ENCODE measurements at regions not wholly inside any gene's neighbourhood (a gene's known extent, or its start where the extent isn't known, plus 50 kb on each side); places are given as distances from the start of the nearest gene placed in this dataset.
"Not testable (repeated sequence)": the region's sequence is repeated elsewhere in the genome, so short reads cannot be mapped to it uniquely, and the experiment has no call there.

DNA sequence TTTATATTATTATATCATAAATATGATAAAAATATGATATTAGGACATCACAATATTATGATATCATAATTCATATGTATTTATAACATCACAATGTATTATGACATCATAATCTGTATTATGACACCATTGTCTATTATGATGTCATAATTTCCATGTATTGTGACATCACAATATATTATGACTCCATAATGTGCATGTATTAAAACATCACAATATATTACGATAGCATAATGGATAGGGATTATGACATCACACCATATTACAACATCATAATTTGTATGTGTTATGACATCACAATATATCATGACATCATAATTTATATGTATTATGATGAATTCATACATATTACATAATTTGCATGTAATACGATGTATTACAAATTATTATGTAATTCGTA lies 1755.9 kb downstream of the TP53TG3F start:
- Histone ChIP-seq H3K36me3 (no peaks in the 10 kb centered on the region), H3K4me1 (ENCODE audit: insufficient read depth) (no peaks in the 10 kb centered on the region), H3K9me3 (no peaks in the 10 kb centered on the region), H3K27ac (no peak overlapping the region), H3K4me3 (no peak overlapping the region), H3K27me3 (no peaks in the 10 kb centered on the region)
- intact Hi-C loops (cut with DNase I): no loop called here
- TF ChIP-seq EP300 (IDR thresholded peaks at IDR 0.05) (no peak), POLR2A (IDR thresholded peaks at IDR 0.05) (no peak)
- TF ChIP-seq, protein P1, sequence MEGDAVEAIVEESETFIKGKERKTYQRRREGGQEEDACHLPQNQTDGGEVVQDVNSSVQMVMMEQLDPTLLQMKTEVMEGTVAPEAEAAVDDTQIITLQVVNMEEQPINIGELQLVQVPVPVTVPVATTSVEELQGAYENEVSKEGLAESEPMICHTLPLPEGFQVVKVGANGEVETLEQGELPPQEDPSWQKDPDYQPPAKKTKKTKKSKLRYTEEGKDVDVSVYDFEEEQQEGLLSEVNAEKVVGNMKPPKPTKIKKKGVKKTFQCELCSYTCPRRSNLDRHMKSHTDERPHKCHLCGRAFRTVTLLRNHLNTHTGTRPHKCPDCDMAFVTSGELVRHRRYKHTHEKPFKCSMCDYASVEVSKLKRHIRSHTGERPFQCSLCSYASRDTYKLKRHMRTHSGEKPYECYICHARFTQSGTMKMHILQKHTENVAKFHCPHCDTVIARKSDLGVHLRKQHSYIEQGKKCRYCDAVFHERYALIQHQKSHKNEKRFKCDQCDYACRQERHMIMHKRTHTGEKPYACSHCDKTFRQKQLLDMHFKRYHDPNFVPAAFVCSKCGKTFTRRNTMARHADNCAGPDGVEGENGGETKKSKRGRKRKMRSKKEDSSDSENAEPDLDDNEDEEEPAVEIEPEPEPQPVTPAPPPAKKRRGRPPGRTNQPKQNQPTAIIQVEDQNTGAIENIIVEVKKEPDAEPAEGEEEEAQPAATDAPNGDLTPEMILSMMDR (IDR thresholded peaks at IDR 0.05): no peak
- DNase-seq: no peak
- WGBS, 3 donors: 81 to 87% (median 87%) methylated on average over 3 of the region's 3 CpGs

DNA sequence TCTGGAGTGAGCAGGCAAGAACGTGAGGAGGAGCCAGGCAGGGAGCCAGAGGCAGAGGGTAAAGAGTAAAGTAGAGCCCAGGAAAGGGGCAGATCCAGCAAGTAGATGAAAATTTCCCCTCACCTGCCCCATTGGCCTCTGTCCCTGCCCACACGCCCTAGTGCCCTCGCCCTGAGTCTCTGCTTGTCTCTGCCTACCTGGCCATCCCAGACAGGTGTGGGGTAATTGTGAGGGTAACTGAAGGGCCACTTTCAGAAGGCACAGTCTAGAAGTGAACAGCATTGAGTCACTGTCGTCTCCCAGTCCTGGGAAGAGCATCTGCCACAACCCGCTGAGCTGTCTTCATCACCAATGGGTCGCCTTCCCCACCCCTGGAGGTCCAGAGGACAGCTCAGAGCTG lies 1756.8 kb downstream of the TP53TG3F start:
- H3K4me1 ChIP-seq (ENCODE audit: insufficient read depth); H3K4me3 ChIP-seq; H3K9me3 ChIP-seq; H3K27ac ChIP-seq; intact Hi-C loops (cut with DNase I); DNase-seq; H3K36me3 ChIP-seq; H3K27me3 ChIP-seq: not testable (repeated sequence)
- 52 to 60% (median 57%) methylated on average over 6 of the region's 6 CpGs for WGBS, 3 donors

DNA sequence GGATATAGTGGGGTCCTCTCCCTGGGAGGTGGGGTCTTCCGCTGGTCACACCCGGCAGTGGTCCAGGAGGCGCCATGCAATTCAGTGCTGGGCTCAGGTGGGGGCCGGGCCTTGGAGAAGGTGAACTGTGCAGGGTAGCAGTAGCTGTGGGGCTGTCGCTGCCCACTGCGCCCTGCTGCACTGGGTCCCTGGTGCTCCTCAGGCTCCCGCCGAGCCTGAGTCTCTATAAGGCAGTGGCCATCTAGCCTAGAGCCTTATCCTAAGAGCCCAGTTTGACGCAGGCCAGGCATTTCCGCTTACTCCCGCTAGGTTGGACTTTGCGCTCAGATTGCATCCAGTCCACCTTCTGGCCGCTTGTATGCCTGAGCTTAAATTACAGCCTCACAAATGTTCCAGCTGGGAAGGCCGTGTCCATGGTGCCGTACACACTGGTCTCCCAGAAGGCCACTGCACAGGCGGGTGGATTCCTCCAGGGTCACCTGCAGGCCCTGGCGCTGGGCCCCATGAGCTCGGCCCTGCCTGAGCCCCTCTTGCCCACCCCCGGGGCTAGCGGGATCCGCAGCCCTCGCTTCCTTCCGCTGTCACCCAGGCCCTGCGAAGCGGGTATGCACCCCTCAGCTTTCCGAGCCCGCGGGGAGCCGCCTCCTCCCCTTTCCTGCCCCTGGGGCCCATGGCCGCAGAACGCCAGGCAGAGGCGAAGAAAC lies 1762.2 kb downstream of the TP53TG3F start:
- 82 to 86% (median 85%) methylated on average over 31 to 32 of the region's 32 CpGs for WGBS, 3 donors
- Histone ChIP-seq H3K4me3 (no peak overlapping the region), H3K27ac (no peak overlapping the region), H3K9me3 (no peaks in the 10 kb centered on the region), H3K36me3 (no peaks in the 10 kb centered on the region), H3K4me1 (ENCODE audit: insufficient read depth) (no peaks in the 10 kb centered on the region), H3K27me3 (no peaks in the 10 kb centered on the region)
- TF ChIP-seq POLR2A (IDR thresholded peaks at IDR 0.05) (no peak), EP300 (IDR thresholded peaks at IDR 0.05) (no peak)
- TF ChIP-seq, protein P1 (IDR thresholded peaks at IDR 0.05): no peak
- intact Hi-C loops (cut with DNase I): no loop called here
- DNase-seq: no peak

DNA sequence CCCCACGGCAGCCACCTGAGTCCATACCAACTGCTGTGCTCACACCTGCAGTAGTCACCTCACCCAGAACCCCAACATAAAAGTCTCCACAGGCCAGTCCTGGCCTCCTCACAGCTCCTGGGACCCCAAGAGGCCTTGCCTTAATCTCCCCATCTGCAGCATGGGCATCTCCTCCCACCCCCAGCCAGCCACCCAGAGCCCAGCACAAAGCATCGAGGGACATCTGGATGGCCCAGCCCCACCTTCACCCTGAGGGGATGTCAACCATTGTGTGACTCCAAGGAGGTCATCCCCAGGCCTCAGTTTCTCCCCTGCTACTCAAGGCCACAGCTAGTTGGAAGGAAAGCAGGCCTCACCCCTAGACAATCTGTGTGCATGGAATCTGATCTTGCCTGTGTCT lies 1775.3 kb downstream of the TP53TG3F start:
- WGBS, 3 donors: 64 to 81% (median 69%) methylated on average over 2 of the region's 2 CpGs
- intact Hi-C loops (cut with DNase I): no loop called here

DNA sequence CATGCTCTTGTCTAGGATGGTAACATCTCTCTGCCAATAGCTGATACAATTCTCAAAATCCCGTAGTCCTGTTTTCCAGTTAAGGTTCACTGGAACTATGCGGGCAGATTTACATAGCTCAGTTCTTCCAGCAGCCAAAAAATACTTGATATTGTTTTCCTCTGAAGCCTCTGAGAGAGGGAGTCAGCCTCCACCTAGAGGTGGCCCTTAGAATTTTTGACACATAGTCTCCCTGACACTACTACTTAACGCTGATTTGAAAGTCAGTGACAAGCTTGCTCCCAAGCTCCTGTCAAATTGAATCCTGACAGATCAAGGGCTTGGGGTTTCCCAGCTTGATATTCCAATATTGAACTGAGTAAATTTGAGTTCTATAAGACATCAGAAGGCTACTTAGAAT lies 1780.1 kb downstream of the TP53TG3F start:
- intact Hi-C loops (cut with DNase I): no loop called here
- Histone ChIP-seq H3K27ac (no peak overlapping the region), H3K4me1 (ENCODE audit: insufficient read depth) (no peaks in the 10 kb centered on the region), H3K27me3 (no peaks in the 10 kb centered on the region), H3K9me3 (no peaks in the 10 kb centered on the region), H3K36me3 (no peaks in the 10 kb centered on the region), H3K4me3 (no peak overlapping the region)
- no peak for DNase-seq
- TF ChIP-seq POLR2A (IDR thresholded peaks at IDR 0.05) (no peak), EP300 (IDR thresholded peaks at IDR 0.05) (no peak)
- TF ChIP-seq, protein P1 (IDR thresholded peaks at IDR 0.05): no peak
- 65 to 75% (median 68%) methylated on average over 3 of the region's 3 CpGs for whole genome bisulfite sequencing, 3 donors

More for the DNA sequence above, 1775.3 kb downstream of the TP53TG3F start:
- no peak for TF ChIP-seq EP300 (IDR thresholded peaks at IDR 0.05)
- TF ChIP-seq POLR2A (IDR thresholded peaks at IDR 0.05): no peak
- TF ChIP-seq, protein P1 (IDR thresholded peaks at IDR 0.05): no peak
- no peaks in the 10 kb centered on the region for H3K36me3 ChIP-seq
- H3K4me3 ChIP-seq: no peak overlapping the region
- no peaks in the 10 kb centered on the region for H3K9me3 ChIP-seq
- no peaks in the 10 kb centered on the region for H3K4me1 ChIP-seq (ENCODE audit: insufficient read depth)
- no peaks in the 10 kb centered on the region for H3K27me3 ChIP-seq
- no peak overlapping the region for H3K27ac ChIP-seq
- DNase-seq: no peak
